Stimulated activated CD8-positive, alpha-beta memory T cell treated with anti-CD3 and anti-CD28 coated beads, Interleukin-4, amount 100 ng/mL, for 1 hour (primary cell): ENCODE measurements at regions not wholly inside any gene's neighbourhood (a gene's known extent, or its start where the extent isn't known, plus 50 kb on each side); places are given as distances from the start of the nearest gene placed in this dataset.
"Not testable (repeated sequence)": the region's sequence is repeated elsewhere in the genome, so short reads cannot be mapped to it uniquely, and the experiment has no call there.

Experiments
- DNase-seq, 2 donors: peaks; one replicate each; pipeline ENCODE4 v3.0.0-alpha.2; 2020; ENCODE audit warnings: low read depth in 2 of 2, low spot score in 1 of 2

- DNase-seq = no peak
These were observed 644.9 kb upstream of the DPPA4 start for GRCh38 chr3:109982201-109982600.

GRCh38 chr3:109984976-109985375 is 647.6 kb upstream of the DPPA4 start:
- no peak for DNase-seq

- DNase-seq = no peak
These were observed 648.7 kb upstream of the DPPA4 start for GRCh38 chr3:109985943-109986555.

GRCh38 chr3:109994853-109995252 is 657.5 kb upstream of the DPPA4 start:
- no peak for DNase-seq

- DNase-seq = no peak
These were observed 658.0 kb upstream of the DPPA4 start for GRCh38 chr3:109995377-109995776.

GRCh38 chr3:110001905-110002304 is 664.6 kb upstream of the DPPA4 start:
- DNase-seq = not testable (repeated sequence)

GRCh38 chr3:110006913-110007312 is 669.6 kb upstream of the DPPA4 start:
- DNase-seq = no peak

- DNase-seq = no peak
These were observed 678.1 kb upstream of the DPPA4 start for GRCh38 chr3:110015231-110015963.

- no peak for DNase-seq
These were observed 679.0 kb upstream of the DPPA4 start for GRCh38 chr3:110016235-110016815.

- no peak for DNase-seq
These were observed 680.0 kb upstream of the DPPA4 start for GRCh38 chr3:110017304-110017703.

- no peak for DNase-seq
These were observed 684.3 kb upstream of the DPPA4 start for GRCh38 chr3:110021659-110022058.

GRCh38 chr3:110023022-110023421 is 685.7 kb upstream of the DPPA4 start:
- DNase-seq = not testable (repeated sequence)

GRCh38 chr3:110026421-110026820 is 689.1 kb upstream of the DPPA4 start:
- no peak for DNase-seq

- DNase-seq = no peak
These were observed 690.2 kb upstream of the DPPA4 start for GRCh38 chr3:110027446-110028080.

GRCh38 chr3:110031975-110032374 is 694.6 kb upstream of the DPPA4 start:
- DNase-seq = no peak

- no peak for DNase-seq
These were observed 722.1 kb upstream of the DPPA4 start for GRCh38 chr3:110059431-110059830.

GRCh38 chr3:110062716-110063115 is 725.4 kb upstream of the DPPA4 start:
- no peak for DNase-seq

GRCh38 chr3:110063178-110063577 is 725.8 kb upstream of the DPPA4 start:
- DNase-seq = no peak

- DNase-seq = no peak
These were observed 728.9 kb upstream of the DPPA4 start for GRCh38 chr3:110066206-110066605.

GRCh38 chr3:110067527-110067926 is 730.2 kb upstream of the DPPA4 start:
- no peak for DNase-seq

- DNase-seq = no peak
These were observed 732.4 kb upstream of the DPPA4 start for GRCh38 chr3:110069761-110070160.
